ENCODE measurements at regions not wholly inside any gene's neighbourhood (a gene's known extent, or its start where the extent isn't known, plus 50 kb on each side); places are given as distances from the start of the nearest gene placed in this dataset.

- TF ChIP-seq POLR2A (IDR thresholded peaks at IDR 0.05) = no peak
- TF ChIP-seq, protein P1, sequence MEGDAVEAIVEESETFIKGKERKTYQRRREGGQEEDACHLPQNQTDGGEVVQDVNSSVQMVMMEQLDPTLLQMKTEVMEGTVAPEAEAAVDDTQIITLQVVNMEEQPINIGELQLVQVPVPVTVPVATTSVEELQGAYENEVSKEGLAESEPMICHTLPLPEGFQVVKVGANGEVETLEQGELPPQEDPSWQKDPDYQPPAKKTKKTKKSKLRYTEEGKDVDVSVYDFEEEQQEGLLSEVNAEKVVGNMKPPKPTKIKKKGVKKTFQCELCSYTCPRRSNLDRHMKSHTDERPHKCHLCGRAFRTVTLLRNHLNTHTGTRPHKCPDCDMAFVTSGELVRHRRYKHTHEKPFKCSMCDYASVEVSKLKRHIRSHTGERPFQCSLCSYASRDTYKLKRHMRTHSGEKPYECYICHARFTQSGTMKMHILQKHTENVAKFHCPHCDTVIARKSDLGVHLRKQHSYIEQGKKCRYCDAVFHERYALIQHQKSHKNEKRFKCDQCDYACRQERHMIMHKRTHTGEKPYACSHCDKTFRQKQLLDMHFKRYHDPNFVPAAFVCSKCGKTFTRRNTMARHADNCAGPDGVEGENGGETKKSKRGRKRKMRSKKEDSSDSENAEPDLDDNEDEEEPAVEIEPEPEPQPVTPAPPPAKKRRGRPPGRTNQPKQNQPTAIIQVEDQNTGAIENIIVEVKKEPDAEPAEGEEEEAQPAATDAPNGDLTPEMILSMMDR (IDR thresholded peaks at IDR 0.05) = no peak
Observed at GRCh38 chr12:39072658-39073057, 167.3 kb upstream of the CPNE8 start.
